ENCODE measurements at regions not wholly inside any gene's neighbourhood (a gene's known extent, or its start where the extent isn't known, plus 50 kb on each side); places are given as distances from the start of the nearest gene placed in this dataset.

DNA sequence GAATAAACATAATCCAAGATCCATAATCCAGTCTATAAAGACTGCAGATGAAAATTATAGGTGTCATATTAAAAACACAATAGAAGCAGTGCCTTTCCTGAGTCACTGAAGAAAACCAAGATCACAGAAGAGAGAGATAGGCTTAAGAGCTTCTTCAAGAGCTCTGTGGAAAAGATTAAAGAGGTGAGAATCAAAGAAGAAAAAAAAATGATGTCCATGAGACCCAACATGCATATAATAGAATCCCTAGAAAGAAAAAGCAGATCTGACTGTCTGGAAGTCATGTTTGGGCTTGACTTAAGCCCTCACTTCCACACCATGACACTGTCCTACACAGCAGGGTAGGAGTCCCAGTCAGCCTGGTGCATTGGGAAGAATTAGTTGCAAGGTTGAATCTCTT is 205.6 kb upstream of the PROK2 start:
- TF ChIP-seq, protein P1, sequence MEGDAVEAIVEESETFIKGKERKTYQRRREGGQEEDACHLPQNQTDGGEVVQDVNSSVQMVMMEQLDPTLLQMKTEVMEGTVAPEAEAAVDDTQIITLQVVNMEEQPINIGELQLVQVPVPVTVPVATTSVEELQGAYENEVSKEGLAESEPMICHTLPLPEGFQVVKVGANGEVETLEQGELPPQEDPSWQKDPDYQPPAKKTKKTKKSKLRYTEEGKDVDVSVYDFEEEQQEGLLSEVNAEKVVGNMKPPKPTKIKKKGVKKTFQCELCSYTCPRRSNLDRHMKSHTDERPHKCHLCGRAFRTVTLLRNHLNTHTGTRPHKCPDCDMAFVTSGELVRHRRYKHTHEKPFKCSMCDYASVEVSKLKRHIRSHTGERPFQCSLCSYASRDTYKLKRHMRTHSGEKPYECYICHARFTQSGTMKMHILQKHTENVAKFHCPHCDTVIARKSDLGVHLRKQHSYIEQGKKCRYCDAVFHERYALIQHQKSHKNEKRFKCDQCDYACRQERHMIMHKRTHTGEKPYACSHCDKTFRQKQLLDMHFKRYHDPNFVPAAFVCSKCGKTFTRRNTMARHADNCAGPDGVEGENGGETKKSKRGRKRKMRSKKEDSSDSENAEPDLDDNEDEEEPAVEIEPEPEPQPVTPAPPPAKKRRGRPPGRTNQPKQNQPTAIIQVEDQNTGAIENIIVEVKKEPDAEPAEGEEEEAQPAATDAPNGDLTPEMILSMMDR (IDR thresholded peaks at IDR 0.05): no peak
- no peak for TF ChIP-seq ZFX (IDR thresholded peaks at IDR 0.05; ENCODE audit: borderline replicate concordance)
